ENCODE measurements at regions not wholly inside any gene's neighbourhood (a gene's known extent, or its start where the extent isn't known, plus 50 kb on each side); places are given as distances from the start of the nearest gene placed in this dataset.

- no peak for DNase-seq
These were observed 167.3 kb downstream of the TMEM18 start for GRCh38 chr2:509888-510287.

DNA sequence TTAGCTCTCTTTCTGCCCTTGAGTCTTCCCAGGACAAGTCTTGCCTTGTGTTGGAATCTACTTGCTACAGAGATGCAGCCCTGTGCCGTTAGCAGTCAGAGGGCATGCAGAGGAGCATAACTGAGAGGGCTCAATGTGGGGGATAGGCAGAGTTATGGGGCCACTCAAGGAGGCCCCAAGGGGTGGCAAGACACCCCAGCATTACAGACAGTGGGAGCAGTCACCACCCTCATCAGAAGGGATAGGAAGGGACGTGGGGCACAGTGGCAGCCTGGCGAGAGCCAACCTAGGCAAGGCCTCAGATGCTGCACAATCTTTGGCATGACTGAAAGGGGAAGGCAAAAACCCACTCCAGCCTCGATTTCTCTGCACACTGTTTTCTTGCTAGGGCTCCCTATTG lies 169.1 kb downstream of the TMEM18 start:
- no peak for DNase-seq

GRCh38 chr2:506866-507265 lies 170.3 kb downstream of the TMEM18 start:
- no peak for DNase-seq

- DNase-seq: no peak
These were observed 170.8 kb downstream of the TMEM18 start for GRCh38 chr2:506451-506850.

- DNase-seq: no peak
These were observed 171.3 kb downstream of the TMEM18 start for GRCh38 chr2:505941-506340.

DNA sequence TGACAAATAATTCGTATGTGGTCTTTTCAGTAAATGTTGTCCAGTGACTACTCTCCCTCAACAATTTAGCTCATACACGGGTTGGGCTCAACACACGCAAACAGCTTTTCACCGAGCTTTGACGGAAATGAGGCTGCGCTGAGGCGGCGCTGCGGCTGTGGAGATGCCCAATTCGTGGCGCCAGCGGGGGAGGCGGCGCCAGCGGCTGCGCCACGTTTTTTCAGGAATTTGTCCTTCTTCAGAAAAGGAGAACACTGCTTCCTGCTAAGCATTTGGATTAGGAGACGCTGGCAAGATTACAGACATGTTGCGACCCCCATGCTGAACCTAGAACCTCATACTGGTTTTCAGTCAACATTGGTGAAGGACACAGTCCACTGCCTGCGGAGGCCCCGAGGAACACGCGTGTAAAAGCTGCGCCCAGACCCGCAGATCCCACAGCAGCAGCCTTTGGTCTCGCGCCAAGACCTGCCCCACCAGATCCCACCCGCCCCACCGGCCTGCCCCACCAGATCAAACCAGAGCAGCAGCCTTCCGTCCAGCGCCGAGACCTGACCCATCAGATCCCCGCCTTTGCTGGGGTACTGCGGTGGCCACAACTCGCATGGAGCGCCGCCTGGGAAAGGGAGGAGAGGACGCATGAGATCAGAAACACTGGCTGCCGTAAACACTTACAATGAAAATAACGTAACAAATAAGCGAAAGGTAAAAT lies 173.8 kb downstream of the TMEM18 start:
- DNase-seq: no peak

- no peak for DNase-seq
These were observed 174.4 kb downstream of the TMEM18 start for GRCh38 chr2:502831-503230.

GRCh38 chr2:501667-502066 lies 175.5 kb downstream of the TMEM18 start:
- no peak for DNase-seq

DNA sequence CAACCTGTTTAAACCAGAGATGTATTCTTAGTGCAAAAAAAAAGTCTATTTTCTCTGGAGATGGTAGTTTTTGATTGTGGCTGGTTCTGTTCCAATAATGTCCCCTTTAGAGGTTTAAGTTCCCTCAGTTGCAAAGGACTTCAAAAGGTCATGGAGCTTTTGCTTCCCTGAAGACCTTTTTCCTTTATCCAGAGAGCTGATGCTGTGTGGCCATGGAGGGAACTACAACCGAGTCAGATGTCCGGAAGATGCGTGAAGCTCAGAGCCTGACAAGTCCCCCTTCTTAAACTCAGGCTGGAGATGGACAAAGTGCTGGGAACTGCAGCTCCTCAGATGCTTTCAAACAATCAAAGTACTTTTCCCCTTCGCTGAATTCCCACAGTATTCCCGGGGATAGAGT lies 176.1 kb downstream of the TMEM18 start:
- DNase-seq: peak in 1 of 2 experiments; percentile 5

- DNase-seq: no peak
These were observed 177.5 kb downstream of the TMEM18 start for GRCh38 chr2:499726-500125.

GRCh38 chr2:498493-499178 lies 178.6 kb downstream of the TMEM18 start:
- DNase-seq: no peak

DNA sequence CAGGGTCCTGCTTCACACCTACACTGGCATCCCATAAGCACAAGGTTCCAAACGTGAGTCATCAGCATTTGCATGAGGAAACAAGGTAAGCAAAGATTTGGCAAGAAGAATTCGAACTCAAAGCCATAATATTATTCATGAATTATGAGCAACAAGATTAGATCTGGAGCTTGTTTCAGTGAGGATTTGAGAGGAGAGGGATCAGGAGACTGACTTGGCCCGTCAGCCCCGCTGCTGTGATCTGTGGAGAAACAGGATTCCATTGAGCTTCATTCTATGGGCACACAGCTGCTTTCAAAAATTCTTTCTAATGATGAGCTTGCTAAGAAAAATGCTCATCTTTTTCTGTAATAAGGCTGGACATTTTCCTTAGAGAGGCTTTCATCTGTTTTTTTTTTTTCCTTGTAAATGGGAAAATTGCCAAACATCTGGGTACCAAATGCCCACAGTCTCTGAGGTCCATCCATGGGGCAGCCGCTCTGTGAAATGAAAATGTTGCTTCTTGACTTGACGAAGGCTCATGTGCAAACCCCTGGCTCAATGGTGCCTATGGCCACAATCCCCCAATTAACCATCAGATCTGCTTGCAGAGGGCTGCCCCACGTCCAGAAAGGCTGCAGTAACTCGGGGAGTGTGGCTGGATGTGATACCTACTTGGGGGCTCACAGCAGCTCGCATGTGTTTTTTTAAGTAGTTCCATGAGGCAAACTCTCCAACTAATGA lies 179.3 kb downstream of the TMEM18 start:
- no peak for DNase-seq

GRCh38 chr2:496729-497128 lies 180.5 kb downstream of the TMEM18 start:
- DNase-seq: no peak

- no peak for DNase-seq
These were observed 181.4 kb downstream of the TMEM18 start for GRCh38 chr2:495745-496275.

- DNase-seq: no peak
These were observed 182.4 kb downstream of the TMEM18 start for GRCh38 chr2:494853-495252.

GRCh38 chr2:493228-493627 lies 184.0 kb downstream of the TMEM18 start:
- DNase-seq: no peak

DNA sequence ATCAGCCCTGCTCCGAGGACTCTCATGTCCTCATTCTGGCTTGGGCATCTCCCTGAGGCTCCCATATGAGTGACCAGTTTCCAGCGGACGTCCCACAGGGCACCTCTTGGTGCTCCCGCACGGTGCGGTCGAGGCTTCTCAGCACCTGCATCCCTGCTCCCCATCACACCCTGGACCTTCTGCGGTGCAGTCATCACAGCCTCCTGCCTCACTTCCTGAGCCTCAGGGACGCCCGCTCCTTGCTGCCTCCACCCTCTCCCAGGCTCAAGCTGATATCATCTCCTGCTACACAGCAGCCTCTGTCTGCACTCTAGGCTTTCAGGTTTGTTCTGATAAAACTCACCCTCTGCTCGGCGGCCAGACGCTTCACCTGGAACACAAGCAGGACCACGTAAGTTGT lies 185.0 kb downstream of the TMEM18 start:
- no peak for DNase-seq

DNA sequence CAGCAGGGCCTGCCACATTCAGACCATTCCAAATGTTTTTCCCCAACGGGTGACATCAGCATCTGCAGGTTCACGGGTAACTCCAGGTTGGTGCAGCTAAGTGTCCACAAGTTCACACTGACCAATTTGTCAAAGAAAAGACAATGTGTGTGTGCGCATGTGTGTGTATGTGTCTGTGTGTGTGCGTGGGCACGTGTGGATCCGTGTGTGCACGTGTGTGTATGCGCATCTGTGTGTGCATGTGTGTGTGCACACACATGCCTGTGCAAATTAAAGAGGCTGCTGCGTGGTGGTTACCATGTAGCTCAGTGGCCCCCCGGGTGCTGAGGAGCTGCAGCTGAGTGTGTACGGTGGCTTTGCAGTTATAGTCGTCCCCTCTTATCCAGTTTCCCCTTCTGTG lies 187.4 kb downstream of the TMEM18 start:
- DNase-seq: no peak

GRCh38 chr2:489084-489483 lies 188.1 kb downstream of the TMEM18 start:
- no peak for DNase-seq

GRCh38 chr2:487186-488079 lies 189.8 kb downstream of the TMEM18 start:
- no peak for DNase-seq

DNA sequence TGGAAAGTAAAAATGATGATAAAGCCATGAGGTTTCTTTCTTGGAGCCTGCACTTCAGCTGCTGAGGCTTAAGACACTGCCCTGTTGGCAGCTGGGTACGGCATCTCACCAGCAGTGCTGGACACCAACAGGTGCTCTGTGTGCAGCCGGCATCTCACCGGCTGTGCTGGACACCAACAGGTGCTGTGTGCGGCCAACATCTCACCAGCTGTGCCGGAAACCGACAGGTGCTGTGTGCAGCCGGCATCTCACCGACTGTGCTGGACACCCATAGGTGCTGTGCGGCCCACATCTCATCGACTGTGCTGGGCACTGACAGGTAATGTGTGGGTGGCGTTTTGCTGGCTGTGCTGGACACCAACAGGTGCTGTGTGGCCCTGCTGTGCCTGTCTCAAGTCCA lies 190.8 kb downstream of the TMEM18 start:
- no peak for DNase-seq

DNA sequence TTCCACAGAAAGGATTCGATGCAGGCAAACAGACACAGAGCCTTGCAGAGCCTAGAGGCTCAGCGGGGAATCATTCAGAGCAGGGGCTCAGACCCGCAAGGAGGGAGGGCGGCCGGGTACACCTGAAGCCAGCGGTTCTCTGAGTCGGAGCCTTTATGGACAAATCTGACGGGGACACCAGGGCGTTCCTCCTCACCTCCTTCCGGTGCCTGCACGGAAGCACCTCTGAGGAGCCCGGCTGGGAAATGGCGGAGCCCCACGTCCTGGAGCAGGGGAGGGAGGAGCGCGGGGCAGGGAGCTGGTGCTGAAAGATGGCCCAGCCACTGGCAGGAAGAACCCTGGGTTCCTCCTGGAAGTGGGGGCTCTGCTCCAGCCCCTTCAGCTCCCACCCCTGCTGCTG lies 193.5 kb upstream of the ALKAL2 start:
- no peak for DNase-seq

Measured in SW 1271 (cell line).